ENCODE measurements at regions not wholly inside any gene's neighbourhood (a gene's known extent, or its start where the extent isn't known, plus 50 kb on each side); places are given as distances from the start of the nearest gene placed in this dataset.

DNA sequence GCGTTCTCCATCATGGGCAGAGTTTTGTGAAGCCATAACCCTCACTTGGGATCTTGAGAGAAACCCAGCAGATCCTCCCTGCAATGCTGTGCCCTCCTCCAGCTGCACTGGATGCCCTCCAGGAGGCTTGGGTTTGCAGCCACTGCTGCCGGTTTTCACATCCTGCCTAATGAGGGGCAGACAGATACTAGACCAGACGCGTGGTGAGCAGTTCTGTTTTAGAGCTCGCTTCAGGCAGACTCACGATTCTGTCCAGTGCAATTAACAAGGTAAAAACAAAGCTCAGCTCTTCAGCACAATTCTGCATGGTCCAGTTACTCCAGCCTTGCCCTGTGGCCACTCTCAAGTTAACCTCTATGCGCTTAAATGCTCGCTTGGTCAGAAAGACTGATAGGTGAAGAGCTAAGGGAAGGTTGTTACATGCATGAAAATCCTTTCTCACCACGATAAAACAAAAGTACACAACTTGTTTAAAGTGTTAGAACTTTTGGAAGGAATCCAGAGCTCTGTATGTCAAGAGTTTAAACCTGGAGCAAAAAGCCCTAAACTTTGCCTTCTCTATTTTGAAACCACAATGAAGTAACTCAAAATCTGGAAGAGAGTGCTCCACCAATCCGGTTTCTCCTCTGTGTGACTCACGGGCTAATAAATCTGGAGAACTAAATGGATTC is 292.3 kb upstream of the FAT3 start:
- Mint-ChIP-seq H3K4me3 (no peak overlapping the region), H3K9me3 (no peaks in the 10 kb centered on the region)
- no peak for DNase-seq

DNA sequence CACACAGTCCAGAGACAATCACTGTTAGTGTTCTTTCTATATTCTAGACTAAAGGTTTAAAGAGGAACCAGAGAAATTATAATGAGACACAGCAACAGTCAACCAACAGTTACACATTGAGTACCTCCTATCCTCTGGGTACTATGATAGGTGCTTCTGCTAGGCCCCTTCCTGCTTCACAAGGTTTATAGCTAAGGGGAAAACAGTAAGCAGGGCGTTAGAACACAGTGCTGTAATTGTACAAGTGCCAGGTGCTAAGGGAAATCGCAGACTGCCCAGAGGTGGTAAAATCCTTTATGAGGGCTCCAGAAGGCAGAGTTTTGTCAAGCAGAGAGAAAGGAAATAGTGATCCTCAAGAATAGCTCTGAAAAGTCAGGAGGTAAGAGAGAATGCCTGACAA is 297.2 kb upstream of the FAT3 start:
- H3K4me3 Mint-ChIP-seq: no peak overlapping the region
- no peaks in the 10 kb centered on the region for H3K36me3 Mint-ChIP-seq (ENCODE audit: low read depth)
- H3K27ac Mint-ChIP-seq: peak overlapping the region; percentile 24
- TF ChIP-seq, protein P1, sequence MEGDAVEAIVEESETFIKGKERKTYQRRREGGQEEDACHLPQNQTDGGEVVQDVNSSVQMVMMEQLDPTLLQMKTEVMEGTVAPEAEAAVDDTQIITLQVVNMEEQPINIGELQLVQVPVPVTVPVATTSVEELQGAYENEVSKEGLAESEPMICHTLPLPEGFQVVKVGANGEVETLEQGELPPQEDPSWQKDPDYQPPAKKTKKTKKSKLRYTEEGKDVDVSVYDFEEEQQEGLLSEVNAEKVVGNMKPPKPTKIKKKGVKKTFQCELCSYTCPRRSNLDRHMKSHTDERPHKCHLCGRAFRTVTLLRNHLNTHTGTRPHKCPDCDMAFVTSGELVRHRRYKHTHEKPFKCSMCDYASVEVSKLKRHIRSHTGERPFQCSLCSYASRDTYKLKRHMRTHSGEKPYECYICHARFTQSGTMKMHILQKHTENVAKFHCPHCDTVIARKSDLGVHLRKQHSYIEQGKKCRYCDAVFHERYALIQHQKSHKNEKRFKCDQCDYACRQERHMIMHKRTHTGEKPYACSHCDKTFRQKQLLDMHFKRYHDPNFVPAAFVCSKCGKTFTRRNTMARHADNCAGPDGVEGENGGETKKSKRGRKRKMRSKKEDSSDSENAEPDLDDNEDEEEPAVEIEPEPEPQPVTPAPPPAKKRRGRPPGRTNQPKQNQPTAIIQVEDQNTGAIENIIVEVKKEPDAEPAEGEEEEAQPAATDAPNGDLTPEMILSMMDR (IDR thresholded peaks at IDR 0.05): no peak
- H3K4me1 Mint-ChIP-seq: peaks cover 13% of the 10 kb centered on the region
- H3K27me3 Mint-ChIP-seq (ENCODE audit: low read depth, poor library complexity): peaks cover 12% of the 10 kb centered on the region
- DNase-seq: no peak
- H3K9me3 Mint-ChIP-seq: no peaks in the 10 kb centered on the region

More for the DNA sequence above, 292.3 kb upstream of the FAT3 start:
- no peaks in the 10 kb centered on the region for H3K36me3 Mint-ChIP-seq (ENCODE audit: low read depth)
- H3K27ac Mint-ChIP-seq: no peak overlapping the region
- H3K4me1 Mint-ChIP-seq: peaks cover 15% of the 10 kb centered on the region
- H3K27me3 Mint-ChIP-seq (ENCODE audit: low read depth, poor library complexity): peaks cover 12% of the 10 kb centered on the region
- TF ChIP-seq, protein P1 (IDR thresholded peaks at IDR 0.05): no peak

DNA sequence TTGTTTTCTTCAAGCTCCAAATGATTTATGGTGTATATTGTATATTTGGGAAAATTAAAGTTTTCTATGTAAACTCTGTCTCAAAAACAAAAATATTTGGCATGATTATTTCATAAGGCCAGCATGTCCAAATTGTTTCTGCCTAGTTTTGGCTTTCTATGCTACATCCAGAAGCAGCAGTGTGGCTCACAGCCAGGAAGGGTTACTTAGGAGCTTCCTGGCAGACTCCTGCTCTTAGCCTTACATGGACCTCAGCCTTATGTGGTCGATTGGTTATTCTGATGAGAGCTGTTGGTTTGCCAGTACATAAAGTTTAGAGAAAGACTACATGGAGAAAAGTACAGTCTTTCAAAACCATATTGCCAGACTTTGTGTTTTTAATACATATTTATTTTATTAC is 297.7 kb upstream of the FAT3 start:
- Mint-ChIP-seq H3K27me3 (ENCODE audit: low read depth, poor library complexity) (peaks cover 10% of the 10 kb centered on the region), H3K4me3 (no peak overlapping the region), H3K36me3 (ENCODE audit: low read depth) (no peaks in the 10 kb centered on the region), H3K9me3 (no peaks in the 10 kb centered on the region), H3K27ac (no peak overlapping the region), H3K4me1 (peaks cover 8% of the 10 kb centered on the region)
- DNase-seq: no peak
- TF ChIP-seq, protein P1 (IDR thresholded peaks at IDR 0.05): no peak

DNA sequence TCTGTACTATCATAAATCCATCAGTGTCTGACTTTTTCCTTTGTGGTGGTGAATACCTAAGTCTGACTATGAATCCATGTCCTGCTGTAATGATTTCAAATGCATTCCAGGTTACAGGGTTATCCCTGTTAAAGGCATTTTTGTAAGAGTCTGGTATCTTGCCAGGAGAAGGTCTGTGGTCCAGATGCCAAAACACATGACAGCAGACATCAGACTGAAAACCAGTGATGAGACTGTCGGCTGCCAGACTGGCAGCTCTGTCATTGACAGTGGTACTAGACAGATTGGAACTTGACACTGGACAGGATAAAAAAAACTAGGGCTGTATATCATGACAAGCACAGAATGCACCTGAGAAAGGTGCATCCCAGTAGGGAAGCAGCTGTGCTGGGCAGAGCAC is 301.8 kb upstream of the FAT3 start:
- Mint-ChIP-seq H3K9me3 (peaks cover 4% of the 10 kb centered on the region), H3K27ac (no peak overlapping the region), H3K27me3 (ENCODE audit: low read depth, poor library complexity) (peaks cover 4% of the 10 kb centered on the region), H3K4me3 (no peak overlapping the region), H3K36me3 (ENCODE audit: low read depth) (no peaks in the 10 kb centered on the region), H3K4me1 (peaks cover 6% of the 10 kb centered on the region)
- TF ChIP-seq, protein P1 (IDR thresholded peaks at IDR 0.05): no peak
- no peak for DNase-seq

DNA sequence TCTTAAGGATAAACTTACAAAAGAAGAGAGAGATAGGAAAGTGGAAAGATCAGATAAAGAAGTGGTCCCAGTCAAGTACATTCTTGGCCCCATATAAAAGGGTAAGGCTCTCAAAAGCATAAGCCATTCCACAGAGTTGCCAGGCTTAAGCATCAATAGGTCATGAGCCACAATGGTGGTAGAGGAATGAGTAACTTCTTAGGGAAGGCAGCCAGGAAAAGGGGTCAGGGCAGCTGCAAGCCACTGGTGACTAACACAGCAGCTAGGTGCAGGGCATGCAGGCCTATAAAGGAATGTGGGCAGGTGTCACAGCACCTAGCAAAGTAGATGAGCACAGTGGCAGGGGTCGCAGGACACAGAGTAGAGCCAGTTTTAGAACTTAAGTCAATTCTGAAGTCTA is 302.6 kb upstream of the FAT3 start:
- H3K4me3 Mint-ChIP-seq: no peak overlapping the region

More for the DNA sequence above, 302.6 kb upstream of the FAT3 start:
- no peak overlapping the region for H3K27ac Mint-ChIP-seq
- H3K9me3 Mint-ChIP-seq: peaks cover 12% of the 10 kb centered on the region
- no peaks in the 10 kb centered on the region for H3K4me1 Mint-ChIP-seq
- H3K36me3 Mint-ChIP-seq (ENCODE audit: low read depth): no peaks in the 10 kb centered on the region
- peaks cover 4% of the 10 kb centered on the region for H3K27me3 Mint-ChIP-seq (ENCODE audit: low read depth, poor library complexity)
- TF ChIP-seq, protein P1 (IDR thresholded peaks at IDR 0.05): no peak
- no peak for DNase-seq

Measured in nephron progenitor cell (in vitro differentiated cells).